ENCODE measurements at regions not wholly inside any gene's neighbourhood (a gene's known extent, or its start where the extent isn't known, plus 50 kb on each side); places are given as distances from the start of the nearest gene placed in this dataset.
"Not testable (repeated sequence)": the region's sequence is repeated elsewhere in the genome, so short reads cannot be mapped to it uniquely, and the experiment has no call there.

DNA sequence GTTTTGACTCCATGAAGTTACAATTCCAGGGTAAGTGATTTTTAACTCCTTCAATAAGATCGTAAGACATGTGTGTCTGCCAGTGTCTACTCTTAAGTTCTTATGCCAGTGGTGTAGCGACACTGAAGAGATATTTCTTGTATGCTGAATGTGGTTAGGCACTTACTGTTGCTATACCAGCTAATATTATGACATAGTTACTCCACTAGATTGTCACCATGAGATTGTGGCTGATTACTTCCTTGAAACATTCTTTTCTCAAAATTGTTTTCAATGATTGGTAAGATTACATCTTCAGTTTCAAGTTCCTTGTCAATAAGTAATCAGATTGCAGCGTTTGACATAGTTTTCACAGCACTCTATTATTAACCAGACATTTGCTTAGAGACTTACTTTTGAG lies 60.6 kb upstream of the PAGE5 start:
- H3K4me1 ChIP-seq = no peaks in the 10 kb centered on the region
- H3K4me3 ChIP-seq = no peak overlapping the region
- no peaks in the 10 kb centered on the region for H3K9me3 ChIP-seq
- TF ChIP-seq, protein P1, sequence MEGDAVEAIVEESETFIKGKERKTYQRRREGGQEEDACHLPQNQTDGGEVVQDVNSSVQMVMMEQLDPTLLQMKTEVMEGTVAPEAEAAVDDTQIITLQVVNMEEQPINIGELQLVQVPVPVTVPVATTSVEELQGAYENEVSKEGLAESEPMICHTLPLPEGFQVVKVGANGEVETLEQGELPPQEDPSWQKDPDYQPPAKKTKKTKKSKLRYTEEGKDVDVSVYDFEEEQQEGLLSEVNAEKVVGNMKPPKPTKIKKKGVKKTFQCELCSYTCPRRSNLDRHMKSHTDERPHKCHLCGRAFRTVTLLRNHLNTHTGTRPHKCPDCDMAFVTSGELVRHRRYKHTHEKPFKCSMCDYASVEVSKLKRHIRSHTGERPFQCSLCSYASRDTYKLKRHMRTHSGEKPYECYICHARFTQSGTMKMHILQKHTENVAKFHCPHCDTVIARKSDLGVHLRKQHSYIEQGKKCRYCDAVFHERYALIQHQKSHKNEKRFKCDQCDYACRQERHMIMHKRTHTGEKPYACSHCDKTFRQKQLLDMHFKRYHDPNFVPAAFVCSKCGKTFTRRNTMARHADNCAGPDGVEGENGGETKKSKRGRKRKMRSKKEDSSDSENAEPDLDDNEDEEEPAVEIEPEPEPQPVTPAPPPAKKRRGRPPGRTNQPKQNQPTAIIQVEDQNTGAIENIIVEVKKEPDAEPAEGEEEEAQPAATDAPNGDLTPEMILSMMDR (IDR thresholded peaks at IDR 0.05) = no peak
- no peak overlapping the region for H3K27ac ChIP-seq
- no peak for DNase-seq (ENCODE audit: low spot score)
- H3K27me3 ChIP-seq = no peaks in the 10 kb centered on the region
- no peaks in the 10 kb centered on the region for H3K36me3 ChIP-seq

DNA sequence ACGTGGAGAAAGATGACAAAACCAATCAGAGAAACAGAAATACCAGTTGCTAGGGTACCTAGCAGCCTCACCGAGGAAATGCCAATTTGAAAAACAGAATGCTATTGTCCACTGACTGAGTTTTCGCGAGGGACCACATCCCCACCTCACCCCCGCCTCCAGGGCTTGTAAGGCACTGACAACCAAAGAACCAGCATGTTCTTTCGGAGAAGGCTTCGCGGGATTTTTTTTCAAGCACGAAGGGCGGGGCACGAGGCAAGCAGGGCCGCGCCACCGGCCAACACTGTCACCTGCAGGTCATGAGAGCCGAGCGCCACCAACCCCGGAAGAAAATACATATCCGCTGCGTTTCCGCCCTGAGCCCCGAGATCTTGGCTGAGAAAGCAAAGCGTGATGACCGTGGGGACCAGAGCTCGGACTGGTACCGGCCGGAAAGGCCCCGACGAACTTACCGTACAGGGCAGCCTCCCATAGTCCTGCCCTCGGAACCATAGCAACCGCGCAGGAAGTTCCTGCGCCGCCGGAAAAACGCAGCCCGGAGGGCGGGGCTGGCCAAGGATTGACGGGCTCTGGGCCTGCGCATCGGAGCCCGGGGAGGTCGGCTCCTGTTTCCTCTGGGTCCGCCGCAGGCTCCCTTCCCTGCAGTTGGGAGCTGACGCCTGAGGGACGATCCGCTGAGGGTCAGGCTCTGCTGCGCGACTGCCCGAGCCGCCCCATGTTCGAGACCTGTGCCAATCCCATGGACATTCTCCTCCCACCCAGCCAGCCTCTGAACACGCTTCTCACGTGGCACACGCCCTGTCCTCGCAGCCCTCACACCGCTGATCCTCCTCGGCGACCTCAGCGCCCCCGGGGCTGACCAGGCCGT lies 59.2 kb upstream of the PAGE5 start:
- H3K4me1 ChIP-seq = no peaks in the 10 kb centered on the region
- TF ChIP-seq, protein P1 (IDR thresholded peaks at IDR 0.05) = peak in 1 of 2 donors; percentile 64
- peak; percentile 86 for DNase-seq (ENCODE audit: low spot score)
- peak overlapping the region; percentile 50 to 56 for H3K4me3 ChIP-seq
- no peaks in the 10 kb centered on the region for H3K9me3 ChIP-seq
- H3K27me3 ChIP-seq = no peaks in the 10 kb centered on the region
- peak overlapping the region; percentile 86 to 90 for H3K27ac ChIP-seq
- no peaks in the 10 kb centered on the region for H3K36me3 ChIP-seq

DNA sequence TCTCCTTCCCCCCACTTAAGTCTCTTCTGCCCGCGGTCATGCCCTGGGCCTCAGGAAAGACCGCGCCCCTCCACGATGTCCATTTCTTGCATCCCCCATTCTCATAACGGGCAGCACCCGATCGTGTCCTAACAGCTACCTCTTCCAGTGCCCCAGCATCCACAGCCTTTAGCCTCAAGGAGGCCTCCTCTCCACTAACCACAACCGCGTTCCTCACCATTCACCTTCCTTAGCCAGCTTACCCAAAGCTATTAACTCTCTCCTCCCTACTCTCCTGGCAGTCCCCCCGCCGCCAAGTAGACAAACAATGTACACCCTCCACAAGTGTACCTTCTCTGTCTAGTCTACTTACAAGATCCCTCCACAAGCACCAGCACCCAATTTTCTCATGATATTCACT lies 58.6 kb upstream of the PAGE5 start:
- Histone ChIP-seq H3K27me3 (no peaks in the 10 kb centered on the region), H3K36me3 (no peaks in the 10 kb centered on the region), H3K4me1 (no peaks in the 10 kb centered on the region), H3K27ac (peak overlapping the region; percentile 86 to 90), H3K9me3 (no peaks in the 10 kb centered on the region), H3K4me3 (peak overlapping the region; percentile 50 to 56)
- DNase-seq (ENCODE audit: low spot score) = no peak
- TF ChIP-seq, protein P1 (IDR thresholded peaks at IDR 0.05) = no peak

DNA sequence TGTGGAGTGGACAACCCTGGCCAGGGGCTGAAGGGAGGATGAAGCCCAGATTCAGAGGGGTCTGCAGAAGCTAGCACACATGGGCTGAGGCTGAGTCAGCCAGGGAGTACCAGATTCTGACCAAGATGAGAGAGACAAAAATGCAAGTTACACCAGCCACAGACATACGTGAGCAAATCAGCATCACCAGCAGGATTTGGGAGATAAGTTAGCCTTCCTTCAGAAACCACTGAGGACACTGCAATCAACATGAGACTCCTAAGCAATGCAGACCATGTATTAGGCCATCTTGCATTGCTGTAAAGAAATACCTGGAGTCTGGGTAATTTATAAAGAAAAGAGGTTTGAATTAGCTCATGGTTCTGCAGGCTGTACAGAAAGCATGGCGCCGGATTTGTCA lies 57.0 kb upstream of the PAGE5 start:
- TF ChIP-seq, protein P1 (IDR thresholded peaks at IDR 0.05) = no peak
- H3K27me3 ChIP-seq = no peaks in the 10 kb centered on the region
- no peak overlapping the region for H3K27ac ChIP-seq
- no peak overlapping the region for H3K4me3 ChIP-seq
- no peaks in the 10 kb centered on the region for H3K9me3 ChIP-seq
- no peaks in the 10 kb centered on the region for H3K4me1 ChIP-seq
- H3K36me3 ChIP-seq = no peaks in the 10 kb centered on the region
- no peak for DNase-seq (ENCODE audit: low spot score)

DNA sequence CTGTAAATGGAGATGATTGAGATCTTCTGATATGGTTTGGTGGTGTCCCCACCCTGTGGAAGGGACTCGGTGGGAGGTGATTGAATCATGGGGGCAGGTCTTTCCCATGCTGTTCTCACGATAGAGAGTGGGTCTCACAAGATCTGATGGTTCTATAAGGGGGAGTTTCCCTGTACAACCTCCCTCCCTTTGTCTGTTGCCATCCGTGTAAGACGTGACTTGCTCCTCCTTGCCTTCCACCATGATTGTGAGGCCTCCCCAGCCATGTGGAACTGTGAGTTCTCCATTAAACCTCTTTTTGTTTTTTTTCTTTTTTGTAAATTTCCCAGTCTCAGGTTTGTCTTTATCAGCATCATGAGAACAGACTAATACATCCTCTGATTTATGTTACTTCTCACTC lies 55.1 kb upstream of the PAGE5 start:
- H3K4me1 ChIP-seq; H3K27ac ChIP-seq; H3K9me3 ChIP-seq; DNase-seq (ENCODE audit: low spot score); H3K36me3 ChIP-seq; H3K4me3 ChIP-seq; H3K27me3 ChIP-seq: not testable (repeated sequence)

DNA sequence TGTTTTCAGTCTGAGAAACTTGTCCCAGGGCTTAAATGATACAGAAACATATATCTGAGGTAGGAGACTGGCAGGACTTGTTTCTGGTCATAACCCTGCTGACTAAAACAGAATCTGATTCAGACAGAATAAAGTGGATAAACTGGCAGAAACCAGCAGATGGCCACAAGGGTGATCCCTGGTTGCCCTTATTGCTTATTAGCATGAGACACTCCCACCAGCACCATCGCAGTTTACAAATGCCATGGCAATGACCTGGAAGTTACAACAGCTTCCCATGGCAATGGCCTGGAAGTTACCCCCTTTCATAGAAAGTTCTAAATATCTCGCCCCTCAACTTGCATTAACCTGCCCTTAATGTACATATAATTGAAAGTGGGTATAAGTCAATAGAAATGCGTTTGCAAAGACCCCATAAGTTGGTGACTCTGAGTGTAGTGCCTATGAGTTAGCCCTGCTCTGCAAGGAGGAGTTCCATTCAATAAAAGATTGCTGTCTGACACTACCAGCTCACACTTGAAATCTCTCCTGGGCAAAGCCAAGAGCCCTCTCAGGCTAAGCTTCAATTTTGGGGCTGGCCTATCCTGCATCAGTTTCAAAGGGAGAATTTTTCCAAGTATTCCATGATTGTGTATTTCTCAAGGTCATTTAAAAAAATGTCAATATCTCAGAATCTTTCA lies 52.9 kb upstream of the PAGE5 start:
- H3K4me3 ChIP-seq = no peak overlapping the region
- no peak for DNase-seq (ENCODE audit: low spot score)
- H3K4me1 ChIP-seq = no peaks in the 10 kb centered on the region
- H3K27ac ChIP-seq = no peak overlapping the region
- no peaks in the 10 kb centered on the region for H3K27me3 ChIP-seq
- H3K36me3 ChIP-seq = no peaks in the 10 kb centered on the region
- no peaks in the 10 kb centered on the region for H3K9me3 ChIP-seq
- TF ChIP-seq, protein P1 (IDR thresholded peaks at IDR 0.05) = no peak

All from right atrium auricular region (tissue), 2 donors.